Colonic mucosa (tissue), 4 donors: ENCODE measurements at regions not wholly inside any gene's neighbourhood (a gene's known extent, or its start where the extent isn't known, plus 50 kb on each side); places are given as distances from the start of the nearest gene placed in this dataset.

ENCODE experiments used
- DNase-seq: peaks from one replicate; pipeline ENCODE4 v3.0.0-alpha.2; 2020
- H3K27ac ChIP-seq: fragments of 200-600 bp; one replicate; pipeline ENCODE4 v1.8.0; 2021
- H3K27me3 ChIP-seq: fragments of 200-600 bp; one replicate; pipeline ENCODE4 v1.8.0; 2021
- H3K36me3 ChIP-seq: fragments of 200-600 bp; one replicate; pipeline ENCODE4 v1.8.0; 2021
- H3K4me1 ChIP-seq: fragments of 200-600 bp; one replicate; pipeline ENCODE4 v1.8.0; 2021; ENCODE audit warnings: mild to moderate bottlenecking
- H3K4me3 ChIP-seq: fragments of 200-600 bp; one replicate; pipeline ENCODE4 v1.8.0; 2021
- H3K9ac ChIP-seq, 2 donors: one replicate each; pipeline ENCODE4 v1.7.0; 2013; ENCODE audit warnings: control low read depth in 2 of 2, low read depth in 2 of 2, low read length in 2 of 2
- H3K9me3 ChIP-seq: fragments of 200-600 bp; one replicate; pipeline ENCODE4 v1.8.0; 2021
- CTCF ChIP-seq: fragments of 200-600 bp; IDR thresholded peaks from one replicate; pipeline ENCODE4 v1.8.0; 2022; ENCODE audit warnings: antibody characterized with exemption, mild to moderate bottlenecking
- intact Hi-C: fragments of 100-400 bp; cut with DNase I; formaldehyde crosslinking; loops from one replicate; pipeline ENCODE4 v1.14.1; 2022
- donor health status: healthy.
- donor health status: DM: no; HTN: no; CAD: no.
- donor health status: DM: no; HTN: no; CAD: no.

- Histone ChIP-seq H3K27me3 (no peaks in the 10 kb centered on the region), H3K9ac (no peak overlapping the region), H3K9me3 (no peaks in the 10 kb centered on the region), H3K4me3 (no peak overlapping the region), H3K4me1 (no peaks in the 10 kb centered on the region), H3K36me3 (no peaks in the 10 kb centered on the region), H3K27ac (no peak overlapping the region)
- intact Hi-C loops = no loop called here
- DNase-seq = no peak
- TF ChIP-seq CTCF = no peak
Measured at GRCh38 chr9:86585422-86586143, 231.4 kb upstream of the TUT7 start.

GRCh38 chr9:86580688-86581087, 226.5 kb upstream of the TUT7 start:
- H3K27ac ChIP-seq = no peak overlapping the region
- H3K9me3 ChIP-seq = no peaks in the 10 kb centered on the region
- H3K36me3 ChIP-seq = no peaks in the 10 kb centered on the region
- no peak for TF ChIP-seq CTCF
- DNase-seq = no peak
- intact Hi-C loops = no loop called here
- no peaks in the 10 kb centered on the region for H3K4me1 ChIP-seq
- no peak overlapping the region for H3K4me3 ChIP-seq
- no peaks in the 10 kb centered on the region for H3K27me3 ChIP-seq
- H3K9ac ChIP-seq = no peak overlapping the region

GRCh38 chr9:86578722-86579121, 224.5 kb upstream of the TUT7 start:
- intact Hi-C loops = no loop called here
- TF ChIP-seq CTCF = no peak
- DNase-seq = no peak
- no peak overlapping the region for H3K9ac ChIP-seq
- H3K27me3 ChIP-seq = no peaks in the 10 kb centered on the region
- H3K4me3 ChIP-seq = no peak overlapping the region
- no peaks in the 10 kb centered on the region for H3K9me3 ChIP-seq
- H3K27ac ChIP-seq = no peak overlapping the region
- no peaks in the 10 kb centered on the region for H3K36me3 ChIP-seq
- H3K4me1 ChIP-seq = no peaks in the 10 kb centered on the region

- no peak for TF ChIP-seq CTCF
- intact Hi-C loops = no loop called here
Measured at GRCh38 chr9:86577420-86578333, 223.5 kb upstream of the TUT7 start.

GRCh38 chr9:86575825-86576525, 221.8 kb upstream of the TUT7 start:
- no peaks in the 10 kb centered on the region for H3K27me3 ChIP-seq
- no peak overlapping the region for H3K27ac ChIP-seq
- intact Hi-C loops = no loop called here
- H3K4me1 ChIP-seq = no peaks in the 10 kb centered on the region
- no peaks in the 10 kb centered on the region for H3K36me3 ChIP-seq
- DNase-seq = no peak
- no peaks in the 10 kb centered on the region for H3K9me3 ChIP-seq
- no peak overlapping the region for H3K9ac ChIP-seq
- no peak for TF ChIP-seq CTCF
- no peak overlapping the region for H3K4me3 ChIP-seq

More at GRCh38 chr9:86577420-86578333, 223.5 kb upstream of the TUT7 start:
- no peaks in the 10 kb centered on the region for H3K9me3 ChIP-seq
- no peaks in the 10 kb centered on the region for H3K36me3 ChIP-seq
- H3K9ac ChIP-seq = no peak overlapping the region
- no peaks in the 10 kb centered on the region for H3K4me1 ChIP-seq
- no peak overlapping the region for H3K27ac ChIP-seq
- no peak for DNase-seq
- H3K27me3 ChIP-seq = no peaks in the 10 kb centered on the region
- no peak overlapping the region for H3K4me3 ChIP-seq
